Omental fat pad (tissue), 3 donors: ENCODE measurements at regions not wholly inside any gene's neighbourhood (a gene's known extent, or its start where the extent isn't known, plus 50 kb on each side); places are given as distances from the start of the nearest gene placed in this dataset.
"Not testable (repeated sequence)": the region's sequence is repeated elsewhere in the genome, so short reads cannot be mapped to it uniquely, and the experiment has no call there.

Experiments used
- ATAC-seq: fragments of 150-250 bp; one replicate; pipeline ENCODE4 v1.9.1; 2016; ENCODE audit warnings: mild to moderate bottlenecking, moderate library complexity; ENCODE audit not compliant: low FRiP score
- DNase-seq: peaks from one replicate; pipeline ENCODE4 v3.0.0-alpha.2; 2019; ENCODE audit warnings: low spot score
- TF ChIP-seq, protein P1 (sequence below), 3 donors: fragments of 450-650 bp; IDR thresholded peaks; one replicate each; pipeline ENCODE4 v1.5.1; 2016 to 2017; ENCODE audit warnings: antibody characterized with exemption in 3 of 3, mild to moderate bottlenecking in 3 of 3, moderate library complexity in 2 of 3

DNA sequence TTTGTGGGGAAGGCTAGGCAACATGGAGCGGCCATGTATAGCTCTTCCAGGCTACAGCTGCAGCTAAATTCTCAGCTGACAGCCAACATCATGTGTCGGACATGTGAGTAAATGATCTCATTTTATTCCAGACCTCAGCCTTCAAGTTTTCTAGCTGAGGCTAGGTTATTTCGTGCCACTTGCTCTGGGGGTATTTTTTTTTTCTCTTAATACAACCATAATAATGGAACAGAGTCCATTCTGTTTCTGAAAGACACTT is 573.5 kb downstream of the CD109 start:
- DNase-seq (no peak), ATAC-seq (no peak)
- TF ChIP-seq, protein P1, sequence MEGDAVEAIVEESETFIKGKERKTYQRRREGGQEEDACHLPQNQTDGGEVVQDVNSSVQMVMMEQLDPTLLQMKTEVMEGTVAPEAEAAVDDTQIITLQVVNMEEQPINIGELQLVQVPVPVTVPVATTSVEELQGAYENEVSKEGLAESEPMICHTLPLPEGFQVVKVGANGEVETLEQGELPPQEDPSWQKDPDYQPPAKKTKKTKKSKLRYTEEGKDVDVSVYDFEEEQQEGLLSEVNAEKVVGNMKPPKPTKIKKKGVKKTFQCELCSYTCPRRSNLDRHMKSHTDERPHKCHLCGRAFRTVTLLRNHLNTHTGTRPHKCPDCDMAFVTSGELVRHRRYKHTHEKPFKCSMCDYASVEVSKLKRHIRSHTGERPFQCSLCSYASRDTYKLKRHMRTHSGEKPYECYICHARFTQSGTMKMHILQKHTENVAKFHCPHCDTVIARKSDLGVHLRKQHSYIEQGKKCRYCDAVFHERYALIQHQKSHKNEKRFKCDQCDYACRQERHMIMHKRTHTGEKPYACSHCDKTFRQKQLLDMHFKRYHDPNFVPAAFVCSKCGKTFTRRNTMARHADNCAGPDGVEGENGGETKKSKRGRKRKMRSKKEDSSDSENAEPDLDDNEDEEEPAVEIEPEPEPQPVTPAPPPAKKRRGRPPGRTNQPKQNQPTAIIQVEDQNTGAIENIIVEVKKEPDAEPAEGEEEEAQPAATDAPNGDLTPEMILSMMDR (IDR thresholded peaks at IDR 0.05) = no peak

DNA sequence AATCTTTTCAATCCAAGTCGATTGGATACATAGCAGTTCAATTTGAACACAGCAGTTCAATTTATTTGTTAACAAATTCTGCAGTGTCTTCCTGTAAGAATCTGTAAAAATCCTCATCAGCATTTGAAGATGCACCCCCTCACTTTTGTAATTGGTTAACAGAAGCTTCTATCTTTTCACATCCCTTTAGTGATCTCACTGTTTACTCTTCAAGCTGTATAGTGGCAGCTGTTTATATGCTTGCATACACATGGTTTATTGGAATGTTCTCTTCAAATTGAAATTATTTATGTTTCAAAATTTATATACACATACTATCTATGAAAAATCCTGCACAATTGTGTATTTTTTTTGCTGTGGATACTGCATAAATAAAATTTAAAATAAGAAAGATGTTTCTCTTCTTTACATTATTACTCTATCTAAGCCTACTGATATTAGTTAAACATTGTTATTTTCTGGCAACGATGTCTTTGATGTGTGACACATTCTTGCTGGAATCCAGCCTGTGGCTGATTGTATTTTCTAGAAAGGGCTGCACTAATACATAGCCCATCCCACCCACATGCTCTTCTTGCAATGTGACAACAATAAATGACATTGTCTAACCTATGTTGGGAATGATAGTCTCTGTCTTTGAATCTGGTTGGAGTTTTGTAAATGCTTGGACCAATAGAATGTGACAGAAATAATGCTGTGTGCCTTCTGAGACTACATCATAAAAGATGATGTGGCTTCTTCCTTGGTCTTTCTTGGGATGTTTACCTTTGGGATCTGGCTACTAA is 573.0 kb downstream of the CD109 start:
- ATAC-seq = no peak
- TF ChIP-seq, protein P1 (IDR thresholded peaks at IDR 0.05) = no peak
- no peak for DNase-seq

DNA sequence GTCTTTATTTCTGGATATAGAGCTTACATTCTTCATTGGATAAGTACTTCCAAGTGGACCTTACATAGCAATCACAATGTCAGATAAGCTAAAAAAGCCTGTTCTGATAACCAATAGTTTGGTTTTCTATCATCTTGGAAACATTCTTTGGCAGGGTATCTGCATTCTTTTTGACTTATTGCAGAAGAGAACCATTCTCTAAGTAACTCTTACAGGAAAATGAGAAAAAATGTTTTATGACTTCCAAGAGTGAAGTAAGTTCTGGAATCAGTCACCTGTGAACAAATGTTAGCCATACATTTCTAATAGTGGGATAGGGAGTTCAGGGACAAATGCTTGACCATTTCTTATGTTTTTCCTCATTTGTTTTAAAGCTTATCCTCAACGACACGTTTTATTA is 564.0 kb downstream of the CD109 start:
- TF ChIP-seq, protein P1 (IDR thresholded peaks at IDR 0.05) = no peak

DNA sequence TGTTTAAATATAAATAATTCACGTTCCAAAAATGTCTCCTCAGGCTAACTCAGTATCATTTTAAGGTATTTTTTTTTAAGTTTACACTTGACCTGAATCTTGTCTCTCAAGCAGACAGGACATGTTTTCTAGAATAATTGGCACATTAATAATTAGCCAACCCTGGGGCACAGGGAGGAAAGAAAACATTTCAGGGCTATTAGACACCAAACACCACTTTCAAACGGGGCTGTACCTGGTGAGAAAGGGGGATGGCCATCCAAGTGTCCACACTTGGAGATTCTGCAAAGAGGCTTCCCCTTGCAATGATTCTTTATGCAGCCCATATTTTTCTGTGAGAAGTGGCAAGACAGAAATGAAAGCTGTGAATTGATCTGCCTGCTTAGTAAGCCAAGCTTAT is 560.8 kb downstream of the CD109 start:
- no peak for DNase-seq
- TF ChIP-seq, protein P1 (IDR thresholded peaks at IDR 0.05) = no peak
- ATAC-seq = no peak

More for the DNA sequence above, 564.0 kb downstream of the CD109 start:
- DNase-seq = no peak
- ATAC-seq = no peak

DNA sequence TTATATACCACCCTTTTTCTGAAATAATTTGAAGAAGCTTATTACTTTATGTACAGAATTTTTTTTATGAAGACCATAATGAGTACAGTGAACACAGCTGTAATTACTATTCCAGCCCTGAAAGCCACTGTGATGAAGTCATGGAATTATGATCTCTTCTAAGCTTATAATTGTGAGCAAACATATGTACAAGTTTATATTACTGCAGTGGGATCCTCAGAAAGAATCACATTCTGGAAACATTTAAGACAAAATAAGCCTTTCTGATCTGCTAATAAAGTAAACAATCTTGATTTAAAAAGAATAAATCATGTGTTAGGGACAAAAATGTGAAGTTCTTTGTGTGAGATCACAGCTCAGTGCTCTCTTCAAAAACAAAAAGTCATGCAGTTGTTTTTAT is 560.4 kb downstream of the CD109 start:
- ATAC-seq = no peak
- TF ChIP-seq, protein P1 (IDR thresholded peaks at IDR 0.05) = no peak
- no peak for DNase-seq

DNA sequence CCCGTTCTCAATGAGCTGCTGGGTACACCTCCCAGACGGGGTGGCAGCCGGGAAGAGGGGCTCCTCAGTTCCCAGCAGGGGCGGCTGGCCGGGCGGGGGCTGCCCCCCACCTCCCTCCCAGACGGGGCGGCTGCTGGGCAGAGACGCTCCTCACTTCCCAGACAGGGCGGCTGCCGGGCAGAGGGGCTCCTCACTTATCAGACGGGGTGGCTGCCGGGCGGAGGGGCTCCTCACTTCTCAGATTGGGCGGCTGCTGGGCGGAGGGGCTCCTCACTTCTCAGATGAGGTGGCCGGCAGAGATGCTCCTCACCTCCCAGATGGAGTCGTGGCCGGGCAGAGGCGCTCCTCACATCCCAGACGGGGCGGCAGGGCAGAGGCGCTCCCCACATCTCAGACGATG is 559.0 kb downstream of the CD109 start:
- not testable (repeated sequence) for ATAC-seq, DNase-seq

DNA sequence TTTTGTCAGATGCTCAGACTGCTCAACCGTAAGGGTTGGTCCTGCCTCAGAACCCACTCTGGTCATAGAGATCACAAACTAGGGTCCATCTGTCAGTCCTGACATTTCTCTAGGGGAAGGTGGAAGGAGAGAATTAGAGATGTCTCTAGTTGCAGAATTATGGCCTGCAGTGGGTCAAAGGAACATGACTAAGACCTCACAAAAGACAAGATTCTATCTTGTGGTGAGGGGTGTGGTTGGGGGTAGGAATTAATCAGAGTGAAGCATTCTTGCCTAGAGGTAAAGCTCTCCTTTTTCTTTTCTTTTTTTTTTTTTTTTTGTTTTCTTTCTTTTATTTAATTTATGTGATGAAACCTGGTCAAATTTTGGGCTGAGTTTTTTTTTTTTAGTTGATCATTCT is 558.1 kb downstream of the CD109 start:
- DNase-seq, ATAC-seq: not testable (repeated sequence)

DNA sequence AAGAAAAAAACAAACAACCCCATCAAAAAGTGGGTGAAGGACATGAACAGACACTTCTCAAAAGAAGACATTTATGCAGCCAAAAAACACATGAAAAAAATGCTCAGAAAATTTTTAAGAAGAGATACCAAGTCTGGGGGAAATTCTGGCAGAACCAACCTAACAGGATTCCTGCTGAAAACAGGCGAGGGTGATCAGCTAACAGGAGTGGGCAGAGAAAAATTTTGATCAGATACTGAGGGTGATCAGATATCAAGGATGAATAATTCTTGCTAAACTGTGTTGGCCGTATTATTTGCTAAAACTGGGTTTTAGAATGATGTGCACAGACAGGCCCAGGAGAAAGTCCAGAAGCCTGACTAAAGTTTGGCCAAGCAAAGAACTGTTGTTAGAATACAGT is 557.3 kb downstream of the CD109 start:
- DNase-seq (no peak), ATAC-seq (no peak)
- TF ChIP-seq, protein P1 (IDR thresholded peaks at IDR 0.05) = no peak
